Stimulated activated CD8-positive, alpha-beta memory T cell treated with anti-CD3 and anti-CD28 coated beads, Interleukin-2, amount 100 ng/mL, for 48 hours (primary cell): ENCODE measurements at regions not wholly inside any gene's neighbourhood (a gene's known extent, or its start where the extent isn't known, plus 50 kb on each side); places are given as distances from the start of the nearest gene placed in this dataset.
A peak's percentile ranks its signal among the peaks of the same experiment; 100 is the strongest.

ENCODE experiments used
- DNase-seq, 2 donors: peaks; one replicate each; pipeline ENCODE4 v3.0.0-alpha.2; 2020; ENCODE audit warnings: low read depth in 2 of 2

GRCh38 chr15:66945286-66945685, 120.1 kb upstream of the SMAD3 start:
- no peak for DNase-seq

- no peak for DNase-seq
Measured at GRCh38 chr15:66945842-66946241, 119.6 kb upstream of the SMAD3 start.

- DNase-seq: peak; percentile 36 to 55
Measured at GRCh38 chr15:66946578-66947164, 118.7 kb upstream of the SMAD3 start.

- DNase-seq: no peak
Measured at GRCh38 chr15:66947471-66947870, 117.9 kb upstream of the SMAD3 start.

- DNase-seq: no peak
Measured at GRCh38 chr15:66948294-66948693, 117.1 kb upstream of the SMAD3 start.

GRCh38 chr15:66950114-66950513, 115.3 kb upstream of the SMAD3 start:
- no peak for DNase-seq

GRCh38 chr15:66951531-66952320, 113.7 kb upstream of the SMAD3 start:
- no peak for DNase-seq

- DNase-seq: no peak
Measured at GRCh38 chr15:66952756-66953522, 112.5 kb upstream of the SMAD3 start.

GRCh38 chr15:66953523-66954229, 111.7 kb upstream of the SMAD3 start:
- no peak for DNase-seq

GRCh38 chr15:66954601-66955000, 110.8 kb upstream of the SMAD3 start:
- DNase-seq: no peak

- DNase-seq: no peak
Measured at GRCh38 chr15:66955001-66955516, 110.3 kb upstream of the SMAD3 start.

- no peak for DNase-seq
Measured at GRCh38 chr15:66955871-66956585, 109.4 kb upstream of the SMAD3 start.

- no peak for DNase-seq
Measured at GRCh38 chr15:66956672-66957430, 108.6 kb upstream of the SMAD3 start.

GRCh38 chr15:66957431-66957720, 108.0 kb upstream of the SMAD3 start:
- DNase-seq: no peak

GRCh38 chr15:66959066-66959465, 106.3 kb upstream of the SMAD3 start:
- DNase-seq: no peak

- DNase-seq: no peak
Measured at GRCh38 chr15:66959875-66960274, 105.5 kb upstream of the SMAD3 start.

GRCh38 chr15:66960519-66960918, 104.9 kb upstream of the SMAD3 start:
- DNase-seq: no peak

GRCh38 chr15:66961407-66961884, 104.0 kb upstream of the SMAD3 start:
- no peak for DNase-seq

- DNase-seq: no peak
Measured at GRCh38 chr15:66961901-66962300, 103.5 kb upstream of the SMAD3 start.

GRCh38 chr15:66962522-66962921, 102.9 kb upstream of the SMAD3 start:
- DNase-seq: no peak

GRCh38 chr15:66963084-66963483, 102.3 kb upstream of the SMAD3 start:
- DNase-seq: no peak
